Panc1 (cell line): ENCODE measurements at regions not wholly inside any gene's neighbourhood (a gene's known extent, or its start where the extent isn't known, plus 50 kb on each side); places are given as distances from the start of the nearest gene placed in this dataset.

Experiments
- ATAC-seq: fragments of 200-7000 bp; cut with Tn5 transposase; 2 replicates; pipeline ENCODE4 v1.9.1; 2020; ENCODE audit warnings: mild to moderate bottlenecking, moderate library complexity
- BruUV-seq: library from RNA; stranded (reverse); fragments of 400-500 nt; replicated peaks from 2 replicates; lab custom pipeline; 2021; lab: Mats Ljungman, UMichigan
- CTCF ChIA-PET: fragments of 300-600 bp; sonication (Branson Sonifier 250); formaldehyde crosslinking; loops from one replicate; lab custom pipeline; 2022; ENCODE audit warnings: antibody characterized with exemption; lab: Charles Lee
- POLR2A ChIA-PET: fragments of 300-600 bp; sonication (Branson Sonifier 250); formaldehyde crosslinking; loops from one replicate; lab custom pipeline; 2022; ENCODE audit warnings: antibody characterized with exemption; lab: Charles Lee
- DNase-seq: peaks from one replicate; pipeline ENCODE4 v3.0.0-alpha.2; 2010; ENCODE audit warnings: low read depth, low spot score
- H3K27ac ChIP-seq: 2 replicates; pipeline ENCODE4 v1.5.1; 2011; ENCODE audit warnings: mild to moderate bottlenecking, low read length, inconsistent platforms
- H3K27me3 ChIP-seq: fragments of 200-500 bp; sonication (Bioruptor generic); 2 replicates; pipeline ENCODE4 v1.6.0; 2014; ENCODE audit warnings: low read length, inconsistent platforms; ENCODE audit not compliant: control insufficient read depth, insufficient read depth
- H3K36me3 ChIP-seq: fragments of 200-500 bp; sonication (Bioruptor generic); 2 replicates; pipeline ENCODE4 v1.5.1; 2014; ENCODE audit warnings: inconsistent platforms, mild to moderate bottlenecking, low read length, moderate library complexity; ENCODE audit not compliant: control insufficient read depth, insufficient read depth
- H3K4me1 ChIP-seq: 2 replicates; pipeline ENCODE4 v1.5.1; 2011; ENCODE audit warnings: inconsistent platforms, mild to moderate bottlenecking, low read length, moderate library complexity; ENCODE audit not compliant: control insufficient read depth, insufficient read depth
- H3K4me3 ChIP-seq, 2 experiments: 2 replicates each; pipeline ENCODE4 v1.5.1; 2011 to 2012; ENCODE audit warnings: low read depth in 2 of 2, low read length in 2 of 2, mild to moderate bottlenecking in 2 of 2, inconsistent platforms in 1 of 2, moderate library complexity in 1 of 2
- H3K9me3 ChIP-seq: fragments of 200-500 bp; sonication (Bioruptor generic); 2 replicates; pipeline ENCODE4 v1.5.1; 2014; ENCODE audit warnings: low read depth, mild to moderate bottlenecking, inconsistent platforms, low read length, moderate library complexity; ENCODE audit not compliant: control insufficient read depth, insufficient read depth
- POLR2AphosphoS5 ChIP-seq: IDR thresholded peaks from 2 replicates; pipeline ENCODE4 v1.6.1; 2012; ENCODE audit warnings: mild to moderate bottlenecking, low read depth, low read length, moderate library complexity
- SIN3A ChIP-seq: IDR thresholded peaks from 2 replicates; pipeline ENCODE4 v1.6.1; 2012; ENCODE audit warnings: low read depth, mild to moderate bottlenecking, low read length, moderate library complexity, borderline replicate concordance; ENCODE audit not compliant: insufficient read depth
- TCF7L2 ChIP-seq: IDR thresholded peaks from 2 replicates; pipeline ENCODE4 v1.6.1; 2011; ENCODE audit warnings: mild to moderate bottlenecking, low read depth, low read length, inconsistent platforms
- in situ Hi-C: cut with HindIII; loops from 2 replicates; pipeline ENCODE4 v1.10.0; 2016; ENCODE audit warnings: low sequenced_read_pairs, low pct_unique_long_range_greater_than_20kb
- intact Hi-C: fragments of 100-400 bp; cut with micrococcal nuclease; formaldehyde crosslinking; loops from one replicate; pipeline ENCODE4 v1.10.0; 2022; ENCODE audit not compliant: unreplicated experiment
- TF ChIP-seq, protein P1 (sequence below), 2 experiments: IDR thresholded peaks; 2 replicates each; pipeline ENCODE4 v1.6.1; 2011 to 2012; ENCODE audit warnings: low read depth in 2 of 2, control low read depth in 1 of 2, low read length in 1 of 2, mild to moderate bottlenecking in 1 of 2, moderate library complexity in 1 of 2; ENCODE audit not compliant: insufficient read depth in 1 of 2
- TF ChIP-seq, protein P2 (sequence below): fragments of 450-650 bp; IDR thresholded peaks from 2 replicates; pipeline ENCODE4 v1.5.1; 2017; ENCODE audit warnings: mild to moderate bottlenecking

DNA sequence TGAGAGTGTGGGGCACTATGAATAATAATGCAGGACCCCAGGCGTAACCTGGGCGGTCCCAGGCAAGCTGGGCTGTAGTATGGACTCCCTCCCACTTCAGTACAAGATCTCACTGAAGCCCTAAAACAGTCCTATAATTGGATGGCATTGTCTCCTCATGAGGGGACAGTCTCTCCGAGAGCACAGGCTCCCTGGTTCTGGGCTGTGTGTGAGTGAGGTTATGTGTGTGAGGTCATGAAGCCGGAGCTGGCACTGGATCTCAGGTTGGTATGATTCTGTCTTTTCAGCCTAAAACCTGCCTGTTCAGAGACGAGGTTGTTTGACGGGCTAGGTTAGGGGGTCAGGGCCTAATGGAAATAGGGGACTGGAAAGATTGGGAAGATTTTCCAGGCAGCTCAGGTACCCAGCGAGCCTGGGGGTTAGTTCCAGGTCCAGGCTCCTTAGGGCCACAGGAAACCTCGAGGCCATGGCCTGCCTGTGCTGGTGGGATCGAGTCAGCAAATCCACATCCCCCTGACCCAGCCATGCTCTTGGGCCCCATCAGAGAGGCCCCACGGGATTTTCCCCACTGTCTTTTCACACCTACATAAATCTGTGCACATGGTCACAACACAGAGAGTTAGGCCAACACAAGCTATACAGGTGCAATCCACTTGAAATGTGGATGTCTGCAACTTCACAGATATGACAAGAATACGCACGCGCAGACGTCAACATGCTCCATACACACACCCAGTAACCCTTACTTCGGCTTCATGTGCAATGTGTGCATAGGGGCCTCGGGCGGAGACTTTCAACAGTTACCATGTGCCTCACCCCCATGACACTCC lies 94.8 kb downstream of the INHBB start:
- POLR2A ChIA-PET = no interaction called here
- ATAC-seq (no peak), DNase-seq (no peak)
- no peak overlapping the region for H3K27ac ChIP-seq
- BruUV-seq = no TSS peak
- TF ChIP-seq SIN3A (no peak), POLR2AphosphoS5 (no peak), TCF7L2 (no peak)
- TF ChIP-seq, protein P1, sequence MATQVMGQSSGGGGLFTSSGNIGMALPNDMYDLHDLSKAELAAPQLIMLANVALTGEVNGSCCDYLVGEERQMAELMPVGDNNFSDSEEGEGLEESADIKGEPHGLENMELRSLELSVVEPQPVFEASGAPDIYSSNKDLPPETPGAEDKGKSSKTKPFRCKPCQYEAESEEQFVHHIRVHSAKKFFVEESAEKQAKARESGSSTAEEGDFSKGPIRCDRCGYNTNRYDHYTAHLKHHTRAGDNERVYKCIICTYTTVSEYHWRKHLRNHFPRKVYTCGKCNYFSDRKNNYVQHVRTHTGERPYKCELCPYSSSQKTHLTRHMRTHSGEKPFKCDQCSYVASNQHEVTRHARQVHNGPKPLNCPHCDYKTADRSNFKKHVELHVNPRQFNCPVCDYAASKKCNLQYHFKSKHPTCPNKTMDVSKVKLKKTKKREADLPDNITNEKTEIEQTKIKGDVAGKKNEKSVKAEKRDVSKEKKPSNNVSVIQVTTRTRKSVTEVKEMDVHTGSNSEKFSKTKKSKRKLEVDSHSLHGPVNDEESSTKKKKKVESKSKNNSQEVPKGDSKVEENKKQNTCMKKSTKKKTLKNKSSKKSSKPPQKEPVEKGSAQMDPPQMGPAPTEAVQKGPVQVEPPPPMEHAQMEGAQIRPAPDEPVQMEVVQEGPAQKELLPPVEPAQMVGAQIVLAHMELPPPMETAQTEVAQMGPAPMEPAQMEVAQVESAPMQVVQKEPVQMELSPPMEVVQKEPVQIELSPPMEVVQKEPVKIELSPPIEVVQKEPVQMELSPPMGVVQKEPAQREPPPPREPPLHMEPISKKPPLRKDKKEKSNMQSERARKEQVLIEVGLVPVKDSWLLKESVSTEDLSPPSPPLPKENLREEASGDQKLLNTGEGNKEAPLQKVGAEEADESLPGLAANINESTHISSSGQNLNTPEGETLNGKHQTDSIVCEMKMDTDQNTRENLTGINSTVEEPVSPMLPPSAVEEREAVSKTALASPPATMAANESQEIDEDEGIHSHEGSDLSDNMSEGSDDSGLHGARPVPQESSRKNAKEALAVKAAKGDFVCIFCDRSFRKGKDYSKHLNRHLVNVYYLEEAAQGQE (IDR thresholded peaks at IDR 0.05; ENCODE audit: insufficient read depth in 1 of 2, low read depth in 2 of 2, low read length in 1 of 2) = no peak
- TF ChIP-seq, protein P2, sequence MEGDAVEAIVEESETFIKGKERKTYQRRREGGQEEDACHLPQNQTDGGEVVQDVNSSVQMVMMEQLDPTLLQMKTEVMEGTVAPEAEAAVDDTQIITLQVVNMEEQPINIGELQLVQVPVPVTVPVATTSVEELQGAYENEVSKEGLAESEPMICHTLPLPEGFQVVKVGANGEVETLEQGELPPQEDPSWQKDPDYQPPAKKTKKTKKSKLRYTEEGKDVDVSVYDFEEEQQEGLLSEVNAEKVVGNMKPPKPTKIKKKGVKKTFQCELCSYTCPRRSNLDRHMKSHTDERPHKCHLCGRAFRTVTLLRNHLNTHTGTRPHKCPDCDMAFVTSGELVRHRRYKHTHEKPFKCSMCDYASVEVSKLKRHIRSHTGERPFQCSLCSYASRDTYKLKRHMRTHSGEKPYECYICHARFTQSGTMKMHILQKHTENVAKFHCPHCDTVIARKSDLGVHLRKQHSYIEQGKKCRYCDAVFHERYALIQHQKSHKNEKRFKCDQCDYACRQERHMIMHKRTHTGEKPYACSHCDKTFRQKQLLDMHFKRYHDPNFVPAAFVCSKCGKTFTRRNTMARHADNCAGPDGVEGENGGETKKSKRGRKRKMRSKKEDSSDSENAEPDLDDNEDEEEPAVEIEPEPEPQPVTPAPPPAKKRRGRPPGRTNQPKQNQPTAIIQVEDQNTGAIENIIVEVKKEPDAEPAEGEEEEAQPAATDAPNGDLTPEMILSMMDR = no peak
- intact Hi-C loops = no loop called here
- H3K36me3 ChIP-seq = no peaks in the 10 kb centered on the region
- in situ Hi-C loops = no loop called here
- H3K27me3 ChIP-seq = no peaks in the 10 kb centered on the region
- no peak overlapping the region for H3K4me3 ChIP-seq
- no peaks in the 10 kb centered on the region for H3K9me3 ChIP-seq
- CTCF ChIA-PET = no interaction called here
- no peaks in the 10 kb centered on the region; the same call in 1 of the 2 replicates for H3K4me1 ChIP-seq

DNA sequence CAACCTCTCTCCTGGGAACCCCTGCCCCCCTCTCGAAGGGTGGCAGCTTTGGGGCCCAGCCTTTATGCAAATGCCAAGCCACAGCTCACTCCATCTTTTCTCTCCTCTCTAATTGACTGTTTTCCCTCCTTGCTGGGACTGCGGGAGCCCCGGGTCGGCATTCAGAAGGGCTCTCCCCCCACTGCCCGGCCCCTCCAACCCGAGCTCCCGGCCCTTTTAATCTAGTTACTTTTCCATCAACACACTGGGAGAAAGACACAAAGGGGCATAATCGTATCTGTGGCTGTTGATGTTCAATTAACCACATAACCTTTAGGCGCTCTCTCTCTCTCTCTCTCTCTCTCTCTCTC lies 95.4 kb downstream of the INHBB start:
- H3K27me3 ChIP-seq = no peaks in the 10 kb centered on the region
- no peaks in the 10 kb centered on the region; the same call in 1 of the 2 replicates for H3K4me1 ChIP-seq
- no peak for ATAC-seq
- intact Hi-C loops (no loop called here), in situ Hi-C loops (no loop called here)
- H3K9me3 ChIP-seq = no peaks in the 10 kb centered on the region
- no peak for DNase-seq
- H3K4me3 ChIP-seq = no peak overlapping the region
- CTCF ChIA-PET = no interaction called here
- POLR2A ChIA-PET = no interaction called here
- TF ChIP-seq SIN3A (no peak), POLR2AphosphoS5 (no peak), TCF7L2 (no peak)
- TF ChIP-seq, protein P1 (IDR thresholded peaks at IDR 0.05; ENCODE audit: insufficient read depth in 1 of 2, low read depth in 2 of 2, low read length in 1 of 2) = no peak
- TF ChIP-seq, protein P2 = no peak
- no TSS peak for BruUV-seq
- H3K36me3 ChIP-seq = no peaks in the 10 kb centered on the region
- no peak overlapping the region for H3K27ac ChIP-seq
